ENCODE measurements at regions not wholly inside any gene's neighbourhood (a gene's known extent, or its start where the extent isn't known, plus 50 kb on each side); places are given as distances from the start of the nearest gene placed in this dataset.

DNA sequence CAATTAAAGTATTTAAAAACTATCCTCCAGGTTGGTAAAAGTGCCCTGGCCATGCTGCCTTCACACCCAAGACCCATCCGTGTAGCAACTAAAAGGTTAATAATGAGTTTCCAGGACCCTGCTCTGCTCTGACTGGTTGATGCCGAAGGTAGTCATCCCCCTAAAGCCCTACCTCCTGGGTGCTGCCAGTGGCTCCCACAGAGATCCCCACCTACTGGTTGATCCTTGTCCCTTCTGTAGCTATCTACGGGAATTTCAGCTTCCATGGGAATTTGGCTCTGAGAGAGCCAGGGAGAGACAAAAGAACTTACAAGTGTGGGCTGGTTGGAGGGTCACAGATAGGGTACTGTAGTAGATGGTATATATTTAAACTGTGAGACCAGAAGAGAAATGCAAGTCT is 110.6 kb upstream of the NANOGP8 start:
- TF ChIP-seq, protein P1, sequence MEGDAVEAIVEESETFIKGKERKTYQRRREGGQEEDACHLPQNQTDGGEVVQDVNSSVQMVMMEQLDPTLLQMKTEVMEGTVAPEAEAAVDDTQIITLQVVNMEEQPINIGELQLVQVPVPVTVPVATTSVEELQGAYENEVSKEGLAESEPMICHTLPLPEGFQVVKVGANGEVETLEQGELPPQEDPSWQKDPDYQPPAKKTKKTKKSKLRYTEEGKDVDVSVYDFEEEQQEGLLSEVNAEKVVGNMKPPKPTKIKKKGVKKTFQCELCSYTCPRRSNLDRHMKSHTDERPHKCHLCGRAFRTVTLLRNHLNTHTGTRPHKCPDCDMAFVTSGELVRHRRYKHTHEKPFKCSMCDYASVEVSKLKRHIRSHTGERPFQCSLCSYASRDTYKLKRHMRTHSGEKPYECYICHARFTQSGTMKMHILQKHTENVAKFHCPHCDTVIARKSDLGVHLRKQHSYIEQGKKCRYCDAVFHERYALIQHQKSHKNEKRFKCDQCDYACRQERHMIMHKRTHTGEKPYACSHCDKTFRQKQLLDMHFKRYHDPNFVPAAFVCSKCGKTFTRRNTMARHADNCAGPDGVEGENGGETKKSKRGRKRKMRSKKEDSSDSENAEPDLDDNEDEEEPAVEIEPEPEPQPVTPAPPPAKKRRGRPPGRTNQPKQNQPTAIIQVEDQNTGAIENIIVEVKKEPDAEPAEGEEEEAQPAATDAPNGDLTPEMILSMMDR (IDR thresholded peaks at IDR 0.05; ENCODE audit: insufficient read depth, low read length, poor library complexity, severe bottlenecking): no peak
- no peak for TF ChIP-seq EZH2phosphoT487 (conservative IDR thresholded peaks at IDR 0.05; ENCODE audit: low read length)

All from SU-DHL-6 (cell line).